Stimulated activated CD8-positive, alpha-beta memory T cell treated with anti-CD3 and anti-CD28 coated beads, Interleukin-15, amount 100 ng/mL, for 4 hours (primary cell): ENCODE measurements at regions not wholly inside any gene's neighbourhood (a gene's known extent, or its start where the extent isn't known, plus 50 kb on each side); places are given as distances from the start of the nearest gene placed in this dataset.
"Not testable (repeated sequence)": the region's sequence is repeated elsewhere in the genome, so short reads cannot be mapped to it uniquely, and the experiment has no call there.

Experiments used
- DNase-seq, 2 donors: peaks; one replicate each; pipeline ENCODE4 v3.0.0-alpha.2; 2020; ENCODE audit warnings: low read depth in 2 of 2

GRCh38 chr7:16266877-16267276 lies 154.5 kb downstream of the CRPPA start:
- no peak for DNase-seq

GRCh38 chr7:16266470-16266869 lies 154.9 kb downstream of the CRPPA start:
- not testable (repeated sequence) for DNase-seq

GRCh38 chr7:16265863-16266458 lies 155.4 kb downstream of the CRPPA start:
- DNase-seq: no peak

GRCh38 chr7:16264823-16265804 lies 156.2 kb downstream of the CRPPA start:
- no peak for DNase-seq

- no peak for DNase-seq
Measured at GRCh38 chr7:16264036-16264819, 157.1 kb downstream of the CRPPA start.

- not testable (repeated sequence) for DNase-seq
Measured at GRCh38 chr7:16263377-16263776, 158.0 kb downstream of the CRPPA start.

- no peak for DNase-seq
Measured at GRCh38 chr7:16261654-16262053, 159.7 kb downstream of the CRPPA start.

GRCh38 chr7:16261100-16261499 lies 160.2 kb downstream of the CRPPA start:
- DNase-seq: no peak

GRCh38 chr7:16260236-16260728 lies 161.1 kb downstream of the CRPPA start:
- DNase-seq: no peak

- not testable (repeated sequence) for DNase-seq
Measured at GRCh38 chr7:16256419-16256818, 164.9 kb downstream of the CRPPA start.

- not testable (repeated sequence) for DNase-seq
Measured at GRCh38 chr7:16255952-16256351, 165.4 kb downstream of the CRPPA start.

- not testable (repeated sequence) for DNase-seq
Measured at GRCh38 chr7:16250655-16251054, 170.7 kb downstream of the CRPPA start.

GRCh38 chr7:16249204-16249603 lies 172.1 kb downstream of the CRPPA start:
- DNase-seq: not testable (repeated sequence)

GRCh38 chr7:16248556-16248955 lies 172.8 kb downstream of the CRPPA start:
- not testable (repeated sequence) for DNase-seq

GRCh38 chr7:16244469-16244868 lies 176.9 kb downstream of the CRPPA start:
- DNase-seq: no peak

- DNase-seq: no peak
Measured at GRCh38 chr7:16242920-16243319, 178.4 kb downstream of the CRPPA start.

GRCh38 chr7:16241017-16241416 lies 180.3 kb downstream of the CRPPA start:
- no peak for DNase-seq

- no peak for DNase-seq
Measured at GRCh38 chr7:16236381-16236780, 185.0 kb downstream of the CRPPA start.

GRCh38 chr7:16235147-16236114 lies 185.9 kb downstream of the CRPPA start:
- DNase-seq: no peak

GRCh38 chr7:16234493-16235146 lies 186.7 kb downstream of the CRPPA start:
- no peak for DNase-seq
